ENCODE measurements at regions not wholly inside any gene's neighbourhood (a gene's known extent, or its start where the extent isn't known, plus 50 kb on each side); places are given as distances from the start of the nearest gene placed in this dataset.

DNA sequence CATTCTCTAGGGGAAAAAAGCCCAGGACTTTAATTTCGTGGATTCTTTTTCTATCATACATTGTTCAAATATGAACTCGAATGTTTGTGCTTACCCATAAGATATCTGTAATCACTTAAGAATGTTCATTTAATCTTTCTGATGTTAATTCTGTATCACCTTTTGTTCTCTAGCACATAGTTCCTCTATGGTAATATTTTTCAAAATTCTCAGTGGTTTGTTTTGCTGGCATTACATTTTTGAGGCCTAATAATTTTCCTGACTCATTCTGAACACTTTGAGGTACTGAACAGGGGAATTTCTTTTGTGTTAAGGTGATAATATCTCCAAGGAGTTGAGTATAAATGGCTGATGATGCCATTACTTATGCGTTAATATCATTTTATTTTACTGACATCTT, 490.7 kb upstream of the PITX2 start:
- Histone ChIP-seq H3K9me3 (ENCODE audit: low read depth, low read length) (no peaks in the 10 kb centered on the region), H4K20me1 (ENCODE audit: insufficient read depth, low read length) (no peaks in the 10 kb centered on the region), H2AFZ (ENCODE audit: low read length) (no peak overlapping the region), H3K27me3 (ENCODE audit: insufficient read depth, low read length) (no peaks in the 10 kb centered on the region), H3K4me2 (ENCODE audit: insufficient read depth, low read length) (no peak overlapping the region), H3K79me2 (ENCODE audit: insufficient read depth, low read length) (no peaks in the 10 kb centered on the region), H3K4me3 (ENCODE audit: insufficient read depth, low read length) (no peak overlapping the region), H3K27ac (ENCODE audit: low read depth, low read length) (no peak overlapping the region), H3K36me3 (ENCODE audit: insufficient read depth, low read length) (no peaks in the 10 kb centered on the region), H3K4me1 (ENCODE audit: insufficient read depth, low read length) (no peaks in the 10 kb centered on the region)
- no peak for DNase-seq (ENCODE audit: insufficient read length, low spot score, missing footprints)
- no peak for TF ChIP-seq CTCF (IDR thresholded peaks at IDR 0.05; ENCODE audit: extremely low read depth, low read depth, low read length)

GRCh38 chr4:111115881-111116280, 493.0 kb upstream of the PITX2 start:
- DNase-seq (ENCODE audit: insufficient read length, low spot score, missing footprints), result no peak

GRCh38 chr4:111120191-111120590, 497.3 kb upstream of the PITX2 start:
- Histone ChIP-seq H4K20me1 (ENCODE audit: insufficient read depth, low read length) (no peaks in the 10 kb centered on the region), H3K27ac (ENCODE audit: low read depth, low read length) (no peak overlapping the region), H2AFZ (ENCODE audit: low read length) (no peak overlapping the region), H3K4me1 (ENCODE audit: insufficient read depth, low read length) (no peaks in the 10 kb centered on the region), H3K79me2 (ENCODE audit: insufficient read depth, low read length) (no peaks in the 10 kb centered on the region), H3K27me3 (ENCODE audit: insufficient read depth, low read length) (no peaks in the 10 kb centered on the region), H3K4me3 (ENCODE audit: insufficient read depth, low read length) (no peak overlapping the region), H3K36me3 (ENCODE audit: insufficient read depth, low read length) (no peaks in the 10 kb centered on the region), H3K9me3 (ENCODE audit: low read depth, low read length) (no peaks in the 10 kb centered on the region), H3K4me2 (ENCODE audit: insufficient read depth, low read length) (no peak overlapping the region)
- DNase-seq (ENCODE audit: insufficient read length, low spot score, missing footprints), result no peak
- no peak for TF ChIP-seq CTCF (IDR thresholded peaks at IDR 0.05; ENCODE audit: extremely low read depth, low read depth, low read length)

More at GRCh38 chr4:111115881-111116280, 493.0 kb upstream of the PITX2 start:
- H3K27ac ChIP-seq (ENCODE audit: low read depth, low read length), result no peak overlapping the region
- H3K79me2 ChIP-seq (ENCODE audit: insufficient read depth, low read length), result no peaks in the 10 kb centered on the region
- H3K4me3 ChIP-seq (ENCODE audit: insufficient read depth, low read length), result no peak overlapping the region
- no peaks in the 10 kb centered on the region for H3K36me3 ChIP-seq (ENCODE audit: insufficient read depth, low read length)
- H3K27me3 ChIP-seq (ENCODE audit: insufficient read depth, low read length), result no peaks in the 10 kb centered on the region
- H3K9me3 ChIP-seq (ENCODE audit: low read depth, low read length), result no peaks in the 10 kb centered on the region
- TF ChIP-seq CTCF (IDR thresholded peaks at IDR 0.05; ENCODE audit: extremely low read depth, low read depth, low read length), result no peak
- no peaks in the 10 kb centered on the region for H3K4me1 ChIP-seq (ENCODE audit: insufficient read depth, low read length)
- H3K4me2 ChIP-seq (ENCODE audit: insufficient read depth, low read length), result no peak overlapping the region
- H4K20me1 ChIP-seq (ENCODE audit: insufficient read depth, low read length), result no peaks in the 10 kb centered on the region
- H2AFZ ChIP-seq (ENCODE audit: low read length), result no peak overlapping the region

DNA sequence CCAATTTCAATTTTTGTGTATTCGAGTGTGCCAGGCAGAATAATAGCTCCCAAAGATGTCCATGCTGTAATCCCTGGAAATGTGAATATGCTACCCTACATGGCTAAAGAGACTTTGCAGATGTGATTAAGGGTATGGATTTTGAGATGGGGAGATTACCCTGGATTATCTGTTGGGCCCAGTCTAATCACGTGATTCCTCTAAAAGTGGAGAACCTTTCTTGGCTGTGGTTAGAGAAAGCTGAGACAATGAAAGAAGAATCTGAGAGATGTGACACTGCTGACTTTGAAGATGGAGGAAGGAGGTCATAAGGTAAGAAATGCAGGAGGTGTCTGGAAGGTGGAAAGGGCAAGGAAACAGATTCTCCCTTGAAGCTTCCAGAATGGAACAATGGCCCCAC, 503.5 kb upstream of the PITX2 start:
- no peaks in the 10 kb centered on the region for H3K36me3 ChIP-seq (ENCODE audit: insufficient read depth, low read length)
- no peaks in the 10 kb centered on the region for H3K9me3 ChIP-seq (ENCODE audit: low read depth, low read length)
- H3K27me3 ChIP-seq (ENCODE audit: insufficient read depth, low read length), result no peaks in the 10 kb centered on the region
- no peak overlapping the region for H3K27ac ChIP-seq (ENCODE audit: low read depth, low read length)
- no peak overlapping the region for H3K4me3 ChIP-seq (ENCODE audit: insufficient read depth, low read length)
- TF ChIP-seq CTCF (IDR thresholded peaks at IDR 0.05; ENCODE audit: extremely low read depth, low read depth, low read length), result no peak
- H3K4me1 ChIP-seq (ENCODE audit: insufficient read depth, low read length), result no peaks in the 10 kb centered on the region
- no peak for DNase-seq (ENCODE audit: insufficient read length, low spot score, missing footprints)
- no peak overlapping the region for H2AFZ ChIP-seq (ENCODE audit: low read length)
- no peaks in the 10 kb centered on the region for H4K20me1 ChIP-seq (ENCODE audit: insufficient read depth, low read length)
- no peak overlapping the region for H3K4me2 ChIP-seq (ENCODE audit: insufficient read depth, low read length)
- H3K79me2 ChIP-seq (ENCODE audit: insufficient read depth, low read length), result no peaks in the 10 kb centered on the region

All from osteoblast (primary cell).